Thymus (tissue), 11 donors: ENCODE measurements at regions not wholly inside any gene's neighbourhood (a gene's known extent, or its start where the extent isn't known, plus 50 kb on each side); places are given as distances from the start of the nearest gene placed in this dataset.

ENCODE experiments used
- DNase-seq, 9 donors: peaks; one replicate each; pipeline ENCODE4 v3.0.0-alpha.2; 2013; ENCODE audit warnings: low spot score in 9 of 9, low read depth in 6 of 9, missing footprints in 1 of 9
- H3K27ac ChIP-seq, 2 donors: one replicate each; pipeline ENCODE4 v1.5.1; 2013; ENCODE audit warnings: control low read depth in 1 of 2, low read depth in 1 of 2, low read length in 1 of 2, mild to moderate bottlenecking in 1 of 2, moderate library complexity in 1 of 2
- H3K27me3 ChIP-seq, 2 donors: one replicate each; pipeline ENCODE4 v1.5.1; 2013; ENCODE audit warnings: low read length in 1 of 2; ENCODE audit not compliant: control insufficient read depth in 2 of 2, insufficient read depth in 1 of 2
- H3K36me3 ChIP-seq, 2 donors: one replicate each; pipeline ENCODE4 v1.5.1; 2013; ENCODE audit warnings: low read length in 1 of 2, mild to moderate bottlenecking in 1 of 2, moderate library complexity in 1 of 2; ENCODE audit not compliant: control insufficient read depth in 2 of 2, insufficient read depth in 2 of 2
- H3K4me1 ChIP-seq, 2 donors: one replicate each; pipeline ENCODE4 v1.5.1; 2013; ENCODE audit warnings: low read length in 2 of 2; ENCODE audit not compliant: control insufficient read depth in 2 of 2, insufficient read depth in 2 of 2
- H3K4me3 ChIP-seq, 2 donors: one replicate each; pipeline ENCODE4 v1.5.1; 2013; ENCODE audit warnings: low read length in 2 of 2, control low read depth in 1 of 2, mild to moderate bottlenecking in 1 of 2
- H3K9me3 ChIP-seq, 2 donors: one replicate each; pipeline ENCODE4 v1.5.1; 2013; ENCODE audit warnings: low read length in 1 of 2, mild to moderate bottlenecking in 1 of 2; ENCODE audit not compliant: control insufficient read depth in 2 of 2, insufficient read depth in 1 of 2
- WGBS: extraction: QIAGEN DNeasy Blood & Tissue Kit; methylation state at CpG from one replicate; pipeline ENCODE4 v1.1.7; 2013; 5-methylcytosine and 5-hydroxymethylcytosine counted together
- donor health status: healthy.

GRCh38 chr2:222050981-222051380 lies 247.8 kb downstream of the PAX3 start:
- no peaks in the 10 kb centered on the region for H3K4me1 ChIP-seq
- 94% methylated on average over 4 of the region's 4 CpGs for WGBS
- H3K9me3 ChIP-seq, result no peaks in the 10 kb centered on the region
- no peak for DNase-seq
- no peak overlapping the region for H3K4me3 ChIP-seq
- H3K36me3 ChIP-seq, result no peaks in the 10 kb centered on the region
- peaks cover 0 to 10% of the 10 kb centered on the region in 2 donors for H3K27me3 ChIP-seq
- H3K27ac ChIP-seq, result no peak overlapping the region

- no peaks in the 10 kb centered on the region for H3K36me3 ChIP-seq
- no peaks in the 10 kb centered on the region for H3K9me3 ChIP-seq
- DNase-seq, result no peak
- 79% methylated on average over 3 of the region's 3 CpGs for WGBS
- H3K27me3 ChIP-seq, result peaks cover 0 to 8% of the 10 kb centered on the region in 2 donors
- H3K4me3 ChIP-seq, result no peak overlapping the region
- H3K27ac ChIP-seq, result no peak overlapping the region
- H3K4me1 ChIP-seq, result no peaks in the 10 kb centered on the region
Observed at GRCh38 chr2:222049946-222050345, 248.9 kb downstream of the PAX3 start.

GRCh38 chr2:222043897-222044296 lies 254.9 kb downstream of the PAX3 start:
- Histone ChIP-seq H3K36me3 (no peaks in the 10 kb centered on the region), H3K4me1 (no peaks in the 10 kb centered on the region), H3K27me3 (no peaks in the 10 kb centered on the region), H3K27ac (no peak overlapping the region), H3K9me3 (no peaks in the 10 kb centered on the region), H3K4me3 (no peak overlapping the region)
- 88% methylated on average over 4 of the region's 4 CpGs for WGBS
- no peak for DNase-seq

- WGBS, result 82% methylated on average over 4 of the region's 4 CpGs
- DNase-seq, result no peak
- H3K9me3 ChIP-seq, result no peaks in the 10 kb centered on the region
- no peak overlapping the region for H3K4me3 ChIP-seq
- no peaks in the 10 kb centered on the region for H3K27me3 ChIP-seq
- H3K27ac ChIP-seq, result no peak overlapping the region
- no peaks in the 10 kb centered on the region for H3K36me3 ChIP-seq
- no peaks in the 10 kb centered on the region for H3K4me1 ChIP-seq
Observed at GRCh38 chr2:222042666-222043065, 256.1 kb downstream of the PAX3 start.

GRCh38 chr2:222040333-222040732 lies 258.5 kb downstream of the PAX3 start:
- H3K27me3 ChIP-seq, result no peaks in the 10 kb centered on the region
- no peak for DNase-seq
- H3K4me1 ChIP-seq, result no peaks in the 10 kb centered on the region
- H3K36me3 ChIP-seq, result no peaks in the 10 kb centered on the region
- H3K4me3 ChIP-seq, result no peak overlapping the region
- no peaks in the 10 kb centered on the region for H3K9me3 ChIP-seq
- WGBS, result 95% methylated on average over 2 of the region's 2 CpGs
- no peak overlapping the region for H3K27ac ChIP-seq

- Histone ChIP-seq H3K9me3 (no peaks in the 10 kb centered on the region), H3K27me3 (no peaks in the 10 kb centered on the region), H3K36me3 (no peaks in the 10 kb centered on the region), H3K27ac (no peak overlapping the region), H3K4me1 (no peaks in the 10 kb centered on the region), H3K4me3 (no peak overlapping the region)
- no peak for DNase-seq
- WGBS, result 83% methylated on average over 3 of the region's 3 CpGs
Observed at GRCh38 chr2:222039821-222040220, 259.0 kb downstream of the PAX3 start.

- DNase-seq, result no peak
- H3K36me3 ChIP-seq, result no peaks in the 10 kb centered on the region
- H3K4me3 ChIP-seq, result no peak overlapping the region
- no peaks in the 10 kb centered on the region for H3K9me3 ChIP-seq
- no peak overlapping the region for H3K27ac ChIP-seq
- H3K4me1 ChIP-seq, result no peaks in the 10 kb centered on the region
- no peaks in the 10 kb centered on the region for H3K27me3 ChIP-seq
- WGBS, result 66% methylated on average over 4 of the region's 4 CpGs
Observed at GRCh38 chr2:222038067-222038802, 260.6 kb downstream of the PAX3 start.

- Histone ChIP-seq H3K4me3 (no peak overlapping the region), H3K27ac (no peak overlapping the region), H3K36me3 (no peaks in the 10 kb centered on the region), H3K9me3 (no peaks in the 10 kb centered on the region), H3K4me1 (no peaks in the 10 kb centered on the region), H3K27me3 (no peaks in the 10 kb centered on the region)
- no peak for DNase-seq
- WGBS, result 91% methylated on average over 3 of the region's 3 CpGs
Observed at GRCh38 chr2:222037211-222037610, 261.6 kb downstream of the PAX3 start.

GRCh38 chr2:222034058-222034457 lies 264.7 kb downstream of the PAX3 start:
- Histone ChIP-seq H3K27me3 (no peaks in the 10 kb centered on the region), H3K27ac (no peak overlapping the region), H3K4me1 (no peaks in the 10 kb centered on the region), H3K4me3 (no peak overlapping the region), H3K36me3 (no peaks in the 10 kb centered on the region), H3K9me3 (no peaks in the 10 kb centered on the region)
- no peak for DNase-seq
- WGBS, result 98% methylated on average over 3 of the region's 3 CpGs
